ENCODE measurements at regions not wholly inside any gene's neighbourhood (a gene's known extent, or its start where the extent isn't known, plus 50 kb on each side); places are given as distances from the start of the nearest gene placed in this dataset.
"Not testable (repeated sequence)": the region's sequence is repeated elsewhere in the genome, so short reads cannot be mapped to it uniquely, and the experiment has no call there.

DNA sequence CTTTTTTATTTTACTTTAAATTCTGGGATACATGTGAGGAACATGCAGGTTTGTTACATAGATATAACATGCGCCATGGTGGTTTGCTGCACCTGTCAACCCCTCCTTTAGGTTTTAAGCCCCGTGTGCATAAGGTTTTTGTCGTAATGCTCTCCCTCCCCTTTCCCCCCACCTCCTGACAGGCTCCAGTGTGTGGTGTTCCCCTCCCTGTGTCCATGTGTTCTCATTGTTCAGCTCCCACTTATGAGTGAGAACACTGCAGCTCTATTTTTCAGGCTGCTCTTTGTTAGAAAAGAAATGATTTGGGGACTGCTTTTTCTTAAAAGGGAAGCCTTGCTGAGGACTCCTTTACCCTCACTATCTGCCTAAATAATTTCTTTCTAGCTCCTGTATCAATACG is 430.2 kb upstream of the TMEM132C start:
- H3K36me3 Mint-ChIP-seq (ENCODE audit: low read depth); H3K27ac Mint-ChIP-seq; H3K27me3 Mint-ChIP-seq; ATAC-seq; H3K4me3 Mint-ChIP-seq; DNase-seq; H3K4me1 Mint-ChIP-seq: not testable (repeated sequence)
- peaks cover 18% of the 10 kb centered on the region for H3K9me3 Mint-ChIP-seq

DNA sequence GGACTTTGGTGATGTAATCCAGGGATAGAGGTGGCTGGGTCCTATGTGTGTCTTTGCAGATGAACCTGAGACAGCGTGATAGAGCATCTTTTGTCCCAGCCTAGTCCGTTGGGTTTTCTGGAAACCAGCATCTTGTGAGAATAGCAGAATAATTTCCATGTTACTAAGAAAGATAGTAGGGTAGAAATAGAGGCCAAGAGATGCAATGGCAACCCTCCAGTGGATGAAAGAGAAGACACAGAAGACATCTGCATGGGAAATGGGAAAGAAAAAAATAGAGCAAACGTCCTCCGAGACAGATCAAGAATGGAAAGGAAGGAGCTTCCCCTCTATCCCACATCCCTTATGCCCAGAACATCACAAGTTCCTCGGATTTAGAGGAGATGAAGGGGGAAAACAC is 409.3 kb upstream of the TMEM132C start:
- no peaks in the 10 kb centered on the region for H3K4me1 Mint-ChIP-seq
- DNase-seq (no peak), ATAC-seq (no peak)
- no peaks in the 10 kb centered on the region for H3K27me3 Mint-ChIP-seq
- no peaks in the 10 kb centered on the region for H3K36me3 Mint-ChIP-seq (ENCODE audit: low read depth)
- no peak overlapping the region for H3K4me3 Mint-ChIP-seq
- peaks cover 11% of the 10 kb centered on the region for H3K9me3 Mint-ChIP-seq
- no peak overlapping the region for H3K27ac Mint-ChIP-seq

DNA sequence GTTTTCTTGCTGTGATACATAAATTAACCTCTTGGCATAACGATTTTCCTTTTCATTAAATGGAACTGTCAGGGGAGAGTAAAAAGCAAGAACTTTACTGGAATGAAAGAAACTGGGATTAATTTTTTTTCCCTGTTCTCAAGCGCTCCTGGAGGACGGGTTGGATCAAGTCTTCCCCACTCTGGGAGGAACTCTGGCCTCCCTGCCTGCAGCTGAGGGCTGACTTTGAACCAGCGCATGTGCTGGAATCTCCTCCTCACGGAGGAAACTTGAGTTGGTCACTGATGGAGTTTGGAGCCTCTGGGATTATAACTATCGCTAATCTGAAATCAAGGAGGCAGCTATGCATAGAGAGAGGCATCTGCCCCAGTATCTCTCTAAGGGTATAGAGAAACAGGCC is 406.4 kb upstream of the TMEM132C start:
- no peak for ATAC-seq
- H3K4me3 Mint-ChIP-seq: no peak overlapping the region

DNA sequence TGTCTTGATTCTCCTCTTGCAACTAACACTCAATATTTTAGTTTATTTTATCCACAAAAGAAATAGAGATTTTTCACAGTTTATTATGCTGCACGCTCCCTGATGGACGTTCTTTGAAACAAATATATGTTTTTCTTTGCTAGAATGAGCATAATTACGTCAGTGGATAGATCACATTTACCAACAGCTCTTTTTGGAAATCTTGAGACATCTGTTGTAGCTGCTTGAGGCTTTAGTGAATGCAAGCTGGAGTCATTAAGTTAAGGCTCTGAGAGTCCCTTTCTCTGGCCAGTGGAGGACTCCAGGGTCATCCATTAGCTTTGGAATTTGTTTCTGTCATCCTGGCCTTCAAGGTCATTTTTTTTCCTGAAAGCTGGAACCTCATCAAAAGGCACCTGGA is 405.6 kb upstream of the TMEM132C start:
- no peaks in the 10 kb centered on the region for H3K27me3 Mint-ChIP-seq
- ATAC-seq: no peak
- no peak overlapping the region for H3K4me3 Mint-ChIP-seq
- DNase-seq: no peak
- no peak overlapping the region for H3K27ac Mint-ChIP-seq
- H3K9me3 Mint-ChIP-seq: peaks cover 14% of the 10 kb centered on the region
- H3K36me3 Mint-ChIP-seq (ENCODE audit: low read depth): no peaks in the 10 kb centered on the region
- no peaks in the 10 kb centered on the region for H3K4me1 Mint-ChIP-seq

More for the DNA sequence above, 406.4 kb upstream of the TMEM132C start:
- no peak for DNase-seq
- no peaks in the 10 kb centered on the region for H3K27me3 Mint-ChIP-seq
- no peaks in the 10 kb centered on the region for H3K4me1 Mint-ChIP-seq
- H3K27ac Mint-ChIP-seq: no peak overlapping the region
- peaks cover 14% of the 10 kb centered on the region for H3K9me3 Mint-ChIP-seq
- no peaks in the 10 kb centered on the region for H3K36me3 Mint-ChIP-seq (ENCODE audit: low read depth)

DNA sequence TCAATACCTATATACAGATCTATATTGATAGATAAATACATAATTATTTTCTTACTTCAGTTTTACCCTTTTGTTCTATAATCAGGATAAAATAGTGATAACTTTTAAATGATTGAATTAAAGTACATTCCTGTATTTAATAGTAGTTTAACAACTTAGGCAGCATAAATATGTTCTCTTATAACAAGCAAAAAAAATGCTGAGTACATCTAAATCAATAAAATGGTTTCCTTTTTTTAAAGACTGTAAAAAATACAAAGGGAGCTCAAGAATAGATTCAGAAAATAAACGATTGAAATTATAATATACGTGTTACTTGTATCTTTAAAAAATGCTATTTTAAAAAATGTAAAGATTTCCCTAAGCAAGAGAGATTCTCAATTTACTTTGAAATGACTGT is 393.7 kb upstream of the TMEM132C start:
- Mint-ChIP-seq H3K9me3 (peaks cover 6% of the 10 kb centered on the region), H3K36me3 (ENCODE audit: low read depth) (no peaks in the 10 kb centered on the region), H3K4me1 (no peaks in the 10 kb centered on the region), H3K27me3 (no peaks in the 10 kb centered on the region), H3K4me3 (no peak overlapping the region), H3K27ac (no peak overlapping the region)
- no peak for ATAC-seq
- no peak for DNase-seq

DNA sequence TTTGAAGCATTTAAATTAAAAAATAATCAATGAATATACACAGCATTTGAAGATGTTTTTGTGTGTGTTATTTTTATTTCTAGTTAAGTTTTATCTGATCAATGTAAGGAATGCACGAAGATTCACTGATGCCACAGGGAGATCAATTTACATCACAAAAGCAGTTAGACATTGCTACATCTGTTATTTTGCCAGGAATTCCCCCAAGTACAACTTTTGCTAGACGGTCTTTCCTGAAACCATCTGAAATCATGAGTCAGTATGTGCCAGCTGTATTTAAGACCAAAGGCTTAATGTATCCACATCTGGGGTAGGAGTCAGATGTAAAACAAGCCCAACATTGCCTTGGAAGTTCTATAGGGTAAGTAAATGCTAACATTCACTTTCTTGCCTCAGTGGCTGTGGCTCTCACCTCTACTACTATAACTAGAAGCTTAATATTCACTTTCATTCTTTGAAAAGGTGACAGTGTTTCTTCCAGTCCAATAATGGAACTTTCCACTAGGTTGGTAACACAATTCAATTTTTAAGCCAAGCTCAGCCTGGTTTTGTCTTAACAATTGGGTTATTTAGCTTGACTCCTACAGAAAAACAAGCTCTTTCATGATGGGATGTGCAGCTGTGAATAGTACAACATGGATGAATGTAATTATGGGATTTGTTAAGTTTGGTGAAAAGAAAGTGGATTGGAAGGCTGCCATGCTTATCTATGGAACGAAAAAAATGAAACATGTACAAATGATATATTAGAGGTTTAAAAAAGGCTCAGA is 385.4 kb upstream of the TMEM132C start:
- H3K36me3 Mint-ChIP-seq (ENCODE audit: low read depth): no peaks in the 10 kb centered on the region
- H3K27ac Mint-ChIP-seq: no peak overlapping the region
- H3K9me3 Mint-ChIP-seq: peaks cover 18% of the 10 kb centered on the region
- H3K27me3 Mint-ChIP-seq: no peaks in the 10 kb centered on the region
- no peaks in the 10 kb centered on the region for H3K4me1 Mint-ChIP-seq
- DNase-seq (no peak), ATAC-seq (no peak)
- no peak overlapping the region for H3K4me3 Mint-ChIP-seq

DNA sequence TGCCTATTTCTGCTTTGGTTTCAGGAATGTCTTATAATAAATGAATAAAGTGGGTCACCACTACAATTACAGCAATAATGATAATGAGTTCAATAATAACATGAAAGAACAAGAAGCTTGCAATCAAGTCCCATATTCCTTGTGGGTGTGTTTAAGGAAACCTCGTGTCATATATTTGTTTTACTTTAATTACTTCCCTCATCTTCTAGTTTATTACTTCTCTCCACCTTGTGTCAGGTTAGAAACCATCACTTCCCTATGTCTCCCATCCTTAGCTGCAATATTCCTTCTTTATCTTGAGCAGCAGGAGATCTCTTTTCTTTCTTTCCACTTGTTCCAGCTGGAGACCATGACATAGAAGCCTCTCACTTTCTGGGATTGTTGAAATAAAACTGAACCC is 384.0 kb upstream of the TMEM132C start:
- Mint-ChIP-seq H3K4me3 (no peak overlapping the region), H3K9me3 (peaks cover 18% of the 10 kb centered on the region), H3K27ac (no peak overlapping the region), H3K36me3 (ENCODE audit: low read depth) (no peaks in the 10 kb centered on the region), H3K4me1 (no peaks in the 10 kb centered on the region), H3K27me3 (no peaks in the 10 kb centered on the region)
- ATAC-seq (no peak), DNase-seq (no peak)

DNA sequence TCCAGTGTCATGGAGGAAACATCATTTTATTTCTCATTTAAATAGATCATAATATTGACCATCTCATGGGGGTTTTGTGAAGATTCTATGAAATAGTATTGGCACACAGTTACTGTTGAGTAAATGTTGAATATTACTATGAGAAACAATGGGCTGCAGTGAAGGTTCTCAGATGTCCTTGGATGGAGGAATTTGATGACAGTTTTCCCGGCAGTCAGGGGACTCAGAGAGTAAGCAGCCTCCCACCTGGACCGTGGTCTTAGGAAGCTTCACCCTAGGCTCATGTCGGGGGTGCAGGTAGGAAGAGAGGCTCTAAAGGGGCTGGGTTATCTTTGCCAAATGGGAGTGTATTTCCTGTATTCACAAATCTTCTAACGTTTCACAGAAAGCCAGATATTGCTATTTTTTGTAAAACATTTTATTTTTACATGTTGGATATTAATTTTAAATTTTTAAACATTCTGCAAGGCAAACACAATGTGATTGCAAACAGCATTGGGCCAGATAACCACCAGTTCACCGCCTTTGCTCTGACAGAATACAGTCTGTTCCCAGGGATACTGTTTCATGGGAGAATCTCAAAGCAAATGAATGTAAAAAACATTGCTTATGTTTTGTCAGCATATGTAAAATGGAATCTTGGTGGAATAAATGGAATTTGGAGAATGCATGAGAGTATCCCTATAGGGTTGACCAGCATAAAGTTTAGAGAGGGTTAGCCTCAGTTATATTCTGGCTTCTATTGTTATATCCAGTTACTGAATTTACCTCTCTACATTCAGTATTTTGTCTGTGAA is 380.8 kb upstream of the TMEM132C start:
- ATAC-seq: no peak
- H3K4me3 Mint-ChIP-seq: no peak overlapping the region
- H3K4me1 Mint-ChIP-seq: no peaks in the 10 kb centered on the region
- DNase-seq: no peak
- no peaks in the 10 kb centered on the region for H3K27me3 Mint-ChIP-seq
- H3K36me3 Mint-ChIP-seq (ENCODE audit: low read depth): no peaks in the 10 kb centered on the region
- peaks cover 19% of the 10 kb centered on the region for H3K9me3 Mint-ChIP-seq
- H3K27ac Mint-ChIP-seq: no peak overlapping the region

DNA sequence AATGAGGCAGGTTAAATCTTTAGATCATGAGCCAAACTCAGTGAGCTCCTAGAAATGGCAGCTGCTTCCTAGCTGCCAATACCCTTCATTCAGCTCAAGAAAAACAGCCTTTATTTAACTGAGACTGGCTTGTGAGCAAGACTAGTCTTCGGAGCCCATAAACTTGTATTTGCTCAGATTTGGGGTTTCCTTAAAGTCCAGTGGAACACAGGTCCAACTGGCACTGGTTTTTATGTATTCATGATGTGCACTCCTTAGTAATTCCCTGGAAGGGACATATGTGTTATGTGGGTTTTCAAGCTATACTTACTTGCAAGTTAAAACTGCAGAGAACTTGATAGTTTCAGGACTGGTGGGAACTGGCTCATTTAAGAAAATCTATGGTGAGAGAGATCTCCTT is 380.1 kb upstream of the TMEM132C start:
- H3K36me3 Mint-ChIP-seq (ENCODE audit: low read depth): no peaks in the 10 kb centered on the region
- no peak for ATAC-seq
- H3K4me1 Mint-ChIP-seq: no peaks in the 10 kb centered on the region
- peaks cover 16% of the 10 kb centered on the region for H3K9me3 Mint-ChIP-seq
- H3K27ac Mint-ChIP-seq: no peak overlapping the region
- H3K27me3 Mint-ChIP-seq: no peaks in the 10 kb centered on the region
- no peak for DNase-seq
- no peak overlapping the region for H3K4me3 Mint-ChIP-seq

DNA sequence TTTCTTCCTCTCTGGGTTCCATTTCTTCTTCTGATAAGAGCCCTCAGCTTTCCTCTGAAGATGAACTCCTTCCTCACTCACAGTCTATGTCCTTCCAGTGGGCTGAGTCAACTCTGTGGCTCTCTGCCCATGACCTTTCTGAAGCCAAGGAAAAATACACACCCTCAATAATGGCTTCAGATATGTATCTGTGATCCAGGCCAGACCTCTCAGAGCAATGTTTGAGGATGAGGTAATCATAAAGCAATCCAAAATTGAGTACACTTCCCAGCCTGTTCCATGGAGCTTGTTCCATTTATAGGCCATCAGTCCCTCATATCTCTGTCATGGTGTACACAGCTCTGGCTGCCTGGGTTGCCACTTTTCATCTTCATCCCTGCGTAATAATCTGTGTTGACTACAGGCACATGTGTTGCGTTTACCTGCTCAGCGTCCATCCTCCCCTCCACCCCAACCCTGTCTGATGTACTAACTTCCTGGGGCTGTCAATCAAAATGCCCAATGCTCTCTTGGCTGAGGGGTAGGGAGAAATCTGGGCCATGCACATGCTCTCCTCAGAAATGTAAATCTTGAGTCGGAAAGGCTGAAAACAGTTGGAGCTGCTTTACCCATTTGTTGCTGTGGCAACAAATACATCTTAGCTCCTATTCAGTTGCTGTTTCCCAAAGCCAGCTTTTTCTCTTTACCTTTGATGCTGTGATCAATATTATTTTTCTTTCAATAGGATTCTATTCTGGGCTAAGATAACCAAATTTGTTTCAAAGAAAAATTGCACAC is 377.8 kb upstream of the TMEM132C start:
- Mint-ChIP-seq H3K27ac (no peak overlapping the region), H3K27me3 (no peaks in the 10 kb centered on the region), H3K4me3 (no peak overlapping the region), H3K36me3 (ENCODE audit: low read depth) (no peaks in the 10 kb centered on the region), H3K9me3 (peaks cover 11% of the 10 kb centered on the region), H3K4me1 (no peaks in the 10 kb centered on the region)
- ATAC-seq: no peak
- no peak for DNase-seq

DNA sequence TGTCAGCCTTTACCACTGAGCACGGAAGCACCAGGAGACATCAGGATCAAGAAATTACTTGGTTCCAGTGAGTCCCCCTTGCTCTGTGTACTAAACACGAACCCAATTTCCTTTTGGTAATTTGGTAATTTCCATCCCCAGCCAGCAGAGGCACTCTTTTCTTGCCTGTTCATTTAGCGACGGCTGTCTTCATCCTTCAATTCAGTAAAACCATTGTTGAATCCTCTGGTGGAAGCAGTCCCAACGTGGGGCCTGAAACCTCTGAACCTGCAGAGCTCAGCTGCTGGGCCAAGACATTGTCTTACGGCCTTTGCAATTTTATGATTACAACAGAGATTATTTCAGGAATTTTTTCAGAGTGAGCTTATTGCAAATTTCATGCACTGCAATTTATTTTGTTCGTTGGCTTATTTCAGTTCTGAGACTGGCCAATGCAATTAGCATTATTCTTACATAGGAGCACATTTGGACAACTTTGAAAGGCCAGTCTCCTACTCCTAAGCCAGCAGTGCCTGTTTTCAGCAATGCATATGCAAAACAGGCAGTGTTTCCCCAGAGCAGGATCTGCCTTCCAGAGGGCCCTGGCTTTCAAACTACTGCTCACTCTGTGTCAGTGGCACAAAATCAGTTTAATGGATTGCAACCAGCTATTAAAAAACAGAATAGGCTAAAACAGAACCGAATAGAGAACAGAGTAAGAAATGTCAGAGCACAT is 372.9 kb upstream of the TMEM132C start:
- H3K27me3 Mint-ChIP-seq: no peaks in the 10 kb centered on the region
- H3K4me1 Mint-ChIP-seq: no peaks in the 10 kb centered on the region
- H3K4me3 Mint-ChIP-seq: no peak overlapping the region
- ATAC-seq (no peak), DNase-seq (no peak)
- peaks cover 8% of the 10 kb centered on the region for H3K9me3 Mint-ChIP-seq
- no peaks in the 10 kb centered on the region for H3K36me3 Mint-ChIP-seq (ENCODE audit: low read depth)
- H3K27ac Mint-ChIP-seq: no peak overlapping the region

DNA sequence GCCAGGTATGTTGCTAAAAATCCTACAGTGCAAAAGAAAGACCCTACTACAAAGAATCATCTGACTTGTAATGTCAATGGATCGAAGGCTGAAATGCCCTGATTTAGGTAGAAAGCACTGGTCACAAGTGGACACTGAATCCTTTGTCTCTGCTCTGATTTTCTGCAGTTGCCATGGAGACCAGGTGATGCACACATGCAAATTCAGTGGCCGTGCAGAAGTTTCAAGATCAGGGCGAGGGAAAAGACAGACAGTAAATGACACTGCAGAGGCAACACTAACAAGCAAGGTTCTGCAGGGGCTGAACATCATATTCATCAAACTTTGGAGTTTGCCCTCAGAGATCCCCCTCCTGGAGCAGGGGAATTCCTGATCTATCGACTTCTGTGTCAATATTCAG is 370.3 kb upstream of the TMEM132C start:
- peaks cover 7% of the 10 kb centered on the region for H3K9me3 Mint-ChIP-seq
- no peaks in the 10 kb centered on the region for H3K27me3 Mint-ChIP-seq
- DNase-seq (no peak), ATAC-seq (no peak)
- no peaks in the 10 kb centered on the region for H3K4me1 Mint-ChIP-seq
- no peak overlapping the region for H3K4me3 Mint-ChIP-seq
- no peaks in the 10 kb centered on the region for H3K36me3 Mint-ChIP-seq (ENCODE audit: low read depth)
- no peak overlapping the region for H3K27ac Mint-ChIP-seq

DNA sequence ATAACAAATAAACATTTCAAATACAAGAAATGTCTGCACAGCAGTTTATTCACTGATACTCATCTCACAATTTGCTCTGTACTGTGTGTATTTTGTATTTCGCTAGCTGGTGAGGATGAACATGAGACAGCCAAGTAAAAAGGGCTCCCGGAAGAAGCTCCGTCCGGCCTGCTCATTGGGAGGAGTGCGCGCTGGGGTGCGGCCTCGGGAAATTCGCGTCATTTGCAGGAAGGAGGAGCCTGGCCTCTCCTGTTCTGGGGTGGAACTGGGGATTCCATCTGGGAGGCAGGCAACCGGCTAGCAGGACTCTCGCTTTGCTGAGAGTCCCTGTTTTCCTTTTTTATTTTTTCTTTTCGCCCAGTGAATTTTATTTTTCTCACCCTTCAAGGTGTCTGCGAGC is 368.4 kb upstream of the TMEM132C start:
- peaks cover 8% of the 10 kb centered on the region for H3K9me3 Mint-ChIP-seq
- no peaks in the 10 kb centered on the region for H3K4me1 Mint-ChIP-seq
- DNase-seq (no peak), ATAC-seq (no peak)
- H3K27ac Mint-ChIP-seq: no peak overlapping the region
- H3K36me3 Mint-ChIP-seq (ENCODE audit: low read depth): no peaks in the 10 kb centered on the region
- no peaks in the 10 kb centered on the region for H3K27me3 Mint-ChIP-seq
- no peak overlapping the region for H3K4me3 Mint-ChIP-seq

DNA sequence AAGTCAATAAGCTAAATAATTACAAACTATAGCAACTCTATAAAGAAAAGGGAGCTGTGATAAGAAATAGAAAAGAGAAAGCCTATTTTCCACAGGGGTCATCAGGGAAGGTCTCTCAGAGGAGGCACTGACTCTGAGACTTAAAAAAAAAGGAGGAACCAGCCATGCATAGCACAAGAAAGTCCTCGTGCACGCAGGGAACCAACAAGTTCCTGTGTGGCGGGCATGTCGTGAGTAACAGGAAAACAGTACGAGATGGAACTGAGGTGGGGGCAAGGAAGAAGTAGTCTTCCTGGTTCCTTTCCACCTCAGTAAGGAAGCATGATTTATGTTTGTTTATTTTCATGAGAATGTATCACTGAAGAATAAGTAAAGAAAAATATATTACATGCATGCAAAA is 367.0 kb upstream of the TMEM132C start:
- Mint-ChIP-seq H3K27ac (no peak overlapping the region), H3K36me3 (ENCODE audit: low read depth) (no peaks in the 10 kb centered on the region), H3K4me1 (no peaks in the 10 kb centered on the region), H3K4me3 (no peak overlapping the region), H3K27me3 (no peaks in the 10 kb centered on the region), H3K9me3 (peaks cover 18% of the 10 kb centered on the region)
- DNase-seq (no peak), ATAC-seq (no peak)
